ENCODE measurements at regions not wholly inside any gene's neighbourhood (a gene's known extent, or its start where the extent isn't known, plus 50 kb on each side); places are given as distances from the start of the nearest gene placed in this dataset.

- Histone ChIP-seq H3K4me2 (no peak overlapping the region), H4K20me1 (ENCODE audit: insufficient read depth, poor library complexity, severe bottlenecking) (no peaks in the 10 kb centered on the region), H3K4me1 (ENCODE audit: insufficient read depth) (peaks cover 19% of the 10 kb centered on the region), H3K9me3 (ENCODE audit: low read depth) (no peaks in the 10 kb centered on the region), H3K36me3 (replicated peaks; ENCODE audit: insufficient read depth, low read depth) (no peaks in the 10 kb centered on the region), H3K79me2 (no peaks in the 10 kb centered on the region), H3K9me2 (replicated peaks; ENCODE audit: insufficient read depth) (no peaks in the 10 kb centered on the region), H3K27ac (no peak overlapping the region), H3K27me3 (no peaks in the 10 kb centered on the region), H2AFZ (no peak overlapping the region), H3K4me3 (no peak overlapping the region)
- 77% methylated on average over 11 of the region's 11 CpGs for WGBS (ENCODE audit: low lambda C conversion rate, missing lambda C conversion rate)
- DNase-seq (ENCODE audit: low spot score), result no peak
- TF ChIP-seq EZH2phosphoT487 (IDR thresholded peaks at IDR 0.05; ENCODE audit: low read depth, severe bottlenecking, unreplicated experiment), result no peak
- no peak for TF ChIP-seq EZH2 (IDR thresholded peaks at IDR 0.05; ENCODE audit: borderline replicate concordance)
- TF ChIP-seq, protein P1, sequence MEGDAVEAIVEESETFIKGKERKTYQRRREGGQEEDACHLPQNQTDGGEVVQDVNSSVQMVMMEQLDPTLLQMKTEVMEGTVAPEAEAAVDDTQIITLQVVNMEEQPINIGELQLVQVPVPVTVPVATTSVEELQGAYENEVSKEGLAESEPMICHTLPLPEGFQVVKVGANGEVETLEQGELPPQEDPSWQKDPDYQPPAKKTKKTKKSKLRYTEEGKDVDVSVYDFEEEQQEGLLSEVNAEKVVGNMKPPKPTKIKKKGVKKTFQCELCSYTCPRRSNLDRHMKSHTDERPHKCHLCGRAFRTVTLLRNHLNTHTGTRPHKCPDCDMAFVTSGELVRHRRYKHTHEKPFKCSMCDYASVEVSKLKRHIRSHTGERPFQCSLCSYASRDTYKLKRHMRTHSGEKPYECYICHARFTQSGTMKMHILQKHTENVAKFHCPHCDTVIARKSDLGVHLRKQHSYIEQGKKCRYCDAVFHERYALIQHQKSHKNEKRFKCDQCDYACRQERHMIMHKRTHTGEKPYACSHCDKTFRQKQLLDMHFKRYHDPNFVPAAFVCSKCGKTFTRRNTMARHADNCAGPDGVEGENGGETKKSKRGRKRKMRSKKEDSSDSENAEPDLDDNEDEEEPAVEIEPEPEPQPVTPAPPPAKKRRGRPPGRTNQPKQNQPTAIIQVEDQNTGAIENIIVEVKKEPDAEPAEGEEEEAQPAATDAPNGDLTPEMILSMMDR (IDR thresholded peaks at IDR 0.05; ENCODE audit: poor library complexity), result no peak
Measured at GRCh38 chr2:71935262-71935848, 212.3 kb downstream of the CYP26B1 start.

GRCh38 chr2:71934595-71935261 lies 212.9 kb downstream of the CYP26B1 start:
- peak overlapping the region; percentile 34 for H3K27ac ChIP-seq
- WGBS (ENCODE audit: low lambda C conversion rate, missing lambda C conversion rate), result 77% methylated on average over 4 of the region's 4 CpGs

GRCh38 chr2:71934320-71934593 lies 213.4 kb downstream of the CYP26B1 start:
- no peaks in the 10 kb centered on the region for H3K9me2 ChIP-seq (replicated peaks; ENCODE audit: insufficient read depth)
- DNase-seq (ENCODE audit: low spot score), result no peak
- no peaks in the 10 kb centered on the region for H3K27me3 ChIP-seq
- peaks cover 20% of the 10 kb centered on the region for H3K4me1 ChIP-seq (ENCODE audit: insufficient read depth)
- 100% methylated on average over 2 of the region's 2 CpGs for WGBS (ENCODE audit: low lambda C conversion rate, missing lambda C conversion rate)
- no peaks in the 10 kb centered on the region for H3K36me3 ChIP-seq (replicated peaks; ENCODE audit: insufficient read depth, low read depth)
- H3K79me2 ChIP-seq, result no peaks in the 10 kb centered on the region
- H3K9me3 ChIP-seq (ENCODE audit: low read depth), result no peaks in the 10 kb centered on the region
- no peak overlapping the region for H3K4me2 ChIP-seq
- no peak overlapping the region for H2AFZ ChIP-seq
- H3K27ac ChIP-seq, result no peak overlapping the region
- TF ChIP-seq EZH2 (IDR thresholded peaks at IDR 0.05; ENCODE audit: borderline replicate concordance) (no peak), EZH2phosphoT487 (IDR thresholded peaks at IDR 0.05; ENCODE audit: low read depth, severe bottlenecking, unreplicated experiment) (no peak)
- TF ChIP-seq, protein P1 (IDR thresholded peaks at IDR 0.05; ENCODE audit: poor library complexity), result no peak
- no peak overlapping the region for H3K4me3 ChIP-seq
- H4K20me1 ChIP-seq (ENCODE audit: insufficient read depth, poor library complexity, severe bottlenecking), result no peaks in the 10 kb centered on the region

More at GRCh38 chr2:71934595-71935261, 212.9 kb downstream of the CYP26B1 start:
- H2AFZ ChIP-seq, result no peak overlapping the region
- H3K4me2 ChIP-seq, result no peak overlapping the region
- no peaks in the 10 kb centered on the region for H3K36me3 ChIP-seq (replicated peaks; ENCODE audit: insufficient read depth, low read depth)
- no peak overlapping the region for H3K4me3 ChIP-seq
- H3K9me2 ChIP-seq (replicated peaks; ENCODE audit: insufficient read depth), result no peaks in the 10 kb centered on the region
- H3K27me3 ChIP-seq, result no peaks in the 10 kb centered on the region
- TF ChIP-seq, protein P1 (IDR thresholded peaks at IDR 0.05; ENCODE audit: poor library complexity), result no peak
- DNase-seq (ENCODE audit: low spot score), result no peak
- no peaks in the 10 kb centered on the region for H3K9me3 ChIP-seq (ENCODE audit: low read depth)
- H3K4me1 ChIP-seq (ENCODE audit: insufficient read depth), result peaks cover 20% of the 10 kb centered on the region
- no peaks in the 10 kb centered on the region for H4K20me1 ChIP-seq (ENCODE audit: insufficient read depth, poor library complexity, severe bottlenecking)
- no peaks in the 10 kb centered on the region for H3K79me2 ChIP-seq

All from hepatocyte (in vitro differentiated cells).